HEK293 (cell line): ENCODE measurements at regions not wholly inside any gene's neighbourhood (a gene's known extent, or its start where the extent isn't known, plus 50 kb on each side); places are given as distances from the start of the nearest gene placed in this dataset.

ENCODE experiments used
- CTCF ChIA-PET: fragments of 350-600 bp; formaldehyde crosslinking; extraction: SDS; loops from one replicate; lab custom pipeline; 2021; ENCODE audit warnings: antibody characterized with exemption; lab: Yijun Ruan, JAX
- POLR2A ChIA-PET: fragments of 300-600 bp; formaldehyde crosslinking; extraction: SDS; loops from one replicate; lab custom pipeline; 2020; ENCODE audit warnings: antibody characterized with exemption, inconsistent platforms; lab: Yijun Ruan, JAX
- H3K27ac ChIP-seq: fragments of 200-500 bp; sonication (Bioruptor generic); 2 replicates; pipeline ENCODE4 v1.5.1; 2014; ENCODE audit warnings: low read depth, low read length, control low read depth, inconsistent platforms; ENCODE audit errors: extremely low read depth
- H3K36me3 ChIP-seq, 2 experiments: fragments of 200-500 bp in 1 of 2; sonication (Bioruptor generic) in 1 of 2; 1 replicate in 1 of 2; 2 replicates in 1 of 2; pipeline ENCODE4 v1.5.1; 2014 to 2017; ENCODE audit warnings: inconsistent platforms in 2 of 2, low read length in 2 of 2; ENCODE audit not compliant: control insufficient read depth in 2 of 2, insufficient read depth in 1 of 2
- H3K4me1 ChIP-seq: fragments of 200-500 bp; sonication (Bioruptor generic); 2 replicates; pipeline ENCODE4 v1.5.1; 2014; ENCODE audit warnings: mild to moderate bottlenecking, low read length, inconsistent platforms; ENCODE audit not compliant: control insufficient read depth, insufficient read depth
- H3K4me3 ChIP-seq: 2 replicates; pipeline ENCODE4 v1.5.1; 2011; ENCODE audit warnings: low read depth, mild to moderate bottlenecking, control low read depth, low read length, moderate library complexity
- H3K9me3 ChIP-seq: fragments of 200-500 bp; sonication (Bioruptor generic); 2 replicates; pipeline ENCODE4 v1.5.1; 2014; ENCODE audit warnings: low read depth, low read length, inconsistent platforms; ENCODE audit not compliant: control insufficient read depth, insufficient read depth
- EGR2 ChIP-seq: fragments of 450-650 bp; formaldehyde crosslinking; IDR thresholded peaks from 2 replicates; pipeline ENCODE4 v1.5.1; 2016; ENCODE audit warnings: low read depth, missing biosample characterization, missing genetic modification characterization
- RBAK ChIP-seq: fragments of 450-650 bp; formaldehyde crosslinking; IDR thresholded peaks from 2 replicates; pipeline ENCODE4 v1.5.1; 2016; ENCODE audit warnings: missing biosample characterization, missing genetic modification characterization
- SP7 ChIP-seq: fragments of 450-650 bp; formaldehyde crosslinking; IDR thresholded peaks from 2 replicates; pipeline ENCODE4 v1.5.1; 2016; ENCODE audit warnings: missing biosample characterization, missing genetic modification characterization
- TRIM28 ChIP-seq: IDR thresholded peaks from 2 replicates; pipeline ENCODE4 v1.6.1; 2011; ENCODE audit warnings: low read length, control low read depth, borderline replicate concordance
- YY2 ChIP-seq: fragments of 450-650 bp; formaldehyde crosslinking; IDR thresholded peaks from 2 replicates; pipeline ENCODE4 v1.5.1; 2016; ENCODE audit warnings: missing biosample characterization, missing genetic modification characterization
- ZFP3 ChIP-seq: fragments of 450-650 bp; formaldehyde crosslinking; IDR thresholded peaks from 2 replicates; pipeline ENCODE4 v1.5.1; 2016; ENCODE audit warnings: low read depth, missing biosample characterization, missing genetic modification characterization
- ZNF2 ChIP-seq: fragments of 450-650 bp; formaldehyde crosslinking; IDR thresholded peaks from 2 replicates; pipeline ENCODE4 v1.5.1; 2016; ENCODE audit warnings: missing biosample characterization, missing genetic modification characterization
- ZNF23 ChIP-seq: fragments of 450-650 bp; formaldehyde crosslinking; IDR thresholded peaks from 2 replicates; pipeline ENCODE4 v1.5.1; 2016; ENCODE audit warnings: missing biosample characterization, missing genetic modification characterization, borderline replicate concordance
- ZNF239 ChIP-seq: fragments of 450-650 bp; formaldehyde crosslinking; IDR thresholded peaks from 2 replicates; pipeline ENCODE4 v1.5.1; 2016; ENCODE audit warnings: missing biosample characterization, missing genetic modification characterization
- ZNF416 ChIP-seq: fragments of 450-650 bp; formaldehyde crosslinking; IDR thresholded peaks from 2 replicates; pipeline ENCODE4 v1.5.1; 2016; ENCODE audit warnings: missing biosample characterization, missing genetic modification characterization
- ZNF654 ChIP-seq: fragments of 450-650 bp; formaldehyde crosslinking; IDR thresholded peaks from 2 replicates; pipeline ENCODE4 v1.5.1; 2016; ENCODE audit warnings: low read depth, missing biosample characterization, missing genetic modification characterization
- ZNF830 ChIP-seq: fragments of 450-650 bp; IDR thresholded peaks from 2 replicates; pipeline ENCODE4 v1.5.0; 2018; ENCODE audit warnings: missing biosample characterization, missing genetic modification characterization, low read depth, mild to moderate bottlenecking, moderate library complexity
- TF ChIP-seq, protein P1 (sequence below): fragments of 450-650 bp; formaldehyde crosslinking; IDR thresholded peaks from 2 replicates; pipeline ENCODE4 v1.5.1; 2016; ENCODE audit warnings: missing biosample characterization, missing genetic modification characterization
- TF ChIP-seq, protein P2 (sequence below): IDR thresholded peaks from 2 replicates; pipeline ENCODE4 v1.6.1; 2011; ENCODE audit warnings: mild to moderate bottlenecking, low read depth, low read length, borderline replicate concordance
- TF ChIP-seq, protein P3 (sequence below): fragments of 450-650 bp; formaldehyde crosslinking; IDR thresholded peaks from 2 replicates; pipeline ENCODE4 v1.5.1; 2017; ENCODE audit warnings: missing biosample characterization, missing genetic modification characterization
- TF ChIP-seq, protein P4 (sequence below): fragments of 450-650 bp; formaldehyde crosslinking; IDR thresholded peaks from 2 replicates; pipeline ENCODE4 v1.5.1; 2016; ENCODE audit warnings: missing biosample characterization, missing genetic modification characterization, borderline replicate concordance

DNA sequence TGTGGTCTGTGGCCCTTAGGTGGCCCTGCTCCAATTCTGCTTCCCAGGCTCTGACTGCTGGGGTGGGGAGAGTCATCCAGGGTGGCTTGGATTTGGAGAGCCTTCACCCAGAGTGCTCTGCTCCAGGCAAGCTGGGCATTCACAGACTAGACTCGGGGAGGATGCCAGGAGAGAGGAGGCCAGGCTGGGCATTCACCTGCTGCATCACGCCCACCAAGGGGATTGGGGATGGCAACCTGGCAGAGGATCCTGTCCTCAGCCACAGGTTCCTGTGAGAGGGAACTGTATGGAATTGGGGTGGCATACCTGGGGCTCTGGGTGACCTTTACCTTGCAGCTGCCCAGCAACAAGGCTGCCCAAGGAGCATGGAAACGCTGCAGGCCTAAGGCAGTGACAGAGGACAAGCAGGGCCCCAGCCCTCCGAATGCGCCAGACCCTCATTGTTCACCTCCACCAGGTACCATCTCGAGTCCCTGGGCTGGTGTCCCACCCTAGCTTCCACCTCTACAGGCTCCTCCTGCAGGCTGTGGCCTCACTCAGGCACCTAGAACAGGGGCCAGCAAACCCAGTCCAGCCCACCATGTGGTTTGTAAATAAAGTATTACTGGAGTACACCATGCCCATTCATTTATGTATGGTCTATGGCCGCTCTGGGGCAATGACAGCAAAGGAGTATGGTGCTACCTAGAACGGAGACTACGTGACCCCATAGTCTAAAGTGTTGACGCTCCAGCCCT lies 255.3 kb upstream of the RAB6C start (continued):
- TF ChIP-seq ZFP3 (tag by site-specific recombination) (no peak), ZNF830 (tag by site-specific recombination) (no peak), ZNF654 (tag by site-specific recombination) (no peak), SP7 (tag by site-specific recombination) (no peak)
- TF ChIP-seq, protein P1, sequence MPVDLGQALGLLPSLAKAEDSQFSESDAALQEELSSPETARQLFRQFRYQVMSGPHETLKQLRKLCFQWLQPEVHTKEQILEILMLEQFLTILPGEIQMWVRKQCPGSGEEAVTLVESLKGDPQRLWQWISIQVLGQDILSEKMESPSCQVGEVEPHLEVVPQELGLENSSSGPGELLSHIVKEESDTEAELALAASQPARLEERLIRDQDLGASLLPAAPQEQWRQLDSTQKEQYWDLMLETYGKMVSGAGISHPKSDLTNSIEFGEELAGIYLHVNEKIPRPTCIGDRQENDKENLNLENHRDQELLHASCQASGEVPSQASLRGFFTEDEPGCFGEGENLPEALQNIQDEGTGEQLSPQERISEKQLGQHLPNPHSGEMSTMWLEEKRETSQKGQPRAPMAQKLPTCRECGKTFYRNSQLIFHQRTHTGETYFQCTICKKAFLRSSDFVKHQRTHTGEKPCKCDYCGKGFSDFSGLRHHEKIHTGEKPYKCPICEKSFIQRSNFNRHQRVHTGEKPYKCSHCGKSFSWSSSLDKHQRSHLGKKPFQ (tag by site-specific recombination), result no peak
- TF ChIP-seq, protein P2, sequence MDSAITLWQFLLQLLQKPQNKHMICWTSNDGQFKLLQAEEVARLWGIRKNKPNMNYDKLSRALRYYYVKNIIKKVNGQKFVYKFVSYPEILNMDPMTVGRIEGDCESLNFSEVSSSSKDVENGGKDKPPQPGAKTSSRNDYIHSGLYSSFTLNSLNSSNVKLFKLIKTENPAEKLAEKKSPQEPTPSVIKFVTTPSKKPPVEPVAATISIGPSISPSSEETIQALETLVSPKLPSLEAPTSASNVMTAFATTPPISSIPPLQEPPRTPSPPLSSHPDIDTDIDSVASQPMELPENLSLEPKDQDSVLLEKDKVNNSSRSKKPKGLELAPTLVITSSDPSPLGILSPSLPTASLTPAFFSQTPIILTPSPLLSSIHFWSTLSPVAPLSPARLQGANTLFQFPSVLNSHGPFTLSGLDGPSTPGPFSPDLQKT, result no peak

DNA sequence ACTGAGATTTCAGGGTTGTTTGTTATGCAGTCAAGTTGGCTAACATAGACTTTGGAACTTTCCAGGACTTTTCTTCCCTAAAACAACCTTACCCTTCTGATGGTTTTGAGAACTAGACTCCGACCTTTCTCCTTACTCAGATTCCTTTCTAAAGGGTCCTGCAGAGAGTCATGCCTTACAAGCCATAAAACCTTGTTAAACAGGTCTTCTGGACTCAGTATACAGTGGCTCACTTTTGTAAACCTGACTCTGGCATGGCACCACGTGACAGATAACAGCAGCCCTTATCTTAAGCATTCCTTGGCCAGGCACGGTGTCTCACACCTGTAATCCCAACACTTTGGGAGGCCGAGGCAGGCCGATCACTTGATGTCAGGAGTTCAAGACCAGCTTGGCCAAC lies 253.2 kb upstream of the RAB6C start:
- Histone ChIP-seq H3K4me3 (no peak overlapping the region), H3K36me3 (no peaks in the 10 kb centered on the region), H3K9me3 (no peaks in the 10 kb centered on the region), H3K27ac (no peak overlapping the region), H3K4me1 (no peaks in the 10 kb centered on the region)
- TF ChIP-seq ZNF239, result no peak
- no peak for TF ChIP-seq ZNF2
- no peak for TF ChIP-seq RBAK (tag by site-specific recombination)
- no peak for TF ChIP-seq ZNF416 (tag by site-specific recombination)
- TF ChIP-seq, protein P3, sequence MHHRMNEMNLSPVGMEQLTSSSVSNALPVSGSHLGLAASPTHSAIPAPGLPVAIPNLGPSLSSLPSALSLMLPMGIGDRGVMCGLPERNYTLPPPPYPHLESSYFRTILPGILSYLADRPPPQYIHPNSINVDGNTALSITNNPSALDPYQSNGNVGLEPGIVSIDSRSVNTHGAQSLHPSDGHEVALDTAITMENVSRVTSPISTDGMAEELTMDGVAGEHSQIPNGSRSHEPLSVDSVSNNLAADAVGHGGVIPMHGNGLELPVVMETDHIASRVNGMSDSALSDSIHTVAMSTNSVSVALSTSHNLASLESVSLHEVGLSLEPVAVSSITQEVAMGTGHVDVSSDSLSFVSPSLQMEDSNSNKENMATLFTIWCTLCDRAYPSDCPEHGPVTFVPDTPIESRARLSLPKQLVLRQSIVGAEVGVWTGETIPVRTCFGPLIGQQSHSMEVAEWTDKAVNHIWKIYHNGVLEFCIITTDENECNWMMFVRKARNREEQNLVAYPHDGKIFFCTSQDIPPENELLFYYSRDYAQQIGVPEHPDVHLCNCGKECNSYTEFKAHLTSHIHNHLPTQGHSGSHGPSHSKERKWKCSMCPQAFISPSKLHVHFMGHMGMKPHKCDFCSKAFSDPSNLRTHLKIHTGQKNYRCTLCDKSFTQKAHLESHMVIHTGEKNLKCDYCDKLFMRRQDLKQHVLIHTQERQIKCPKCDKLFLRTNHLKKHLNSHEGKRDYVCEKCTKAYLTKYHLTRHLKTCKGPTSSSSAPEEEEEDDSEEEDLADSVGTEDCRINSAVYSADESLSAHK (tag by site-specific recombination), result no peak
- no peak for TF ChIP-seq EGR2 (tag by site-specific recombination)
- TF ChIP-seq TRIM28, result no peak
- no peak for TF ChIP-seq YY2 (tag by site-specific recombination)
- no peak for TF ChIP-seq ZNF830 (tag by site-specific recombination)
- TF ChIP-seq, protein P4, sequence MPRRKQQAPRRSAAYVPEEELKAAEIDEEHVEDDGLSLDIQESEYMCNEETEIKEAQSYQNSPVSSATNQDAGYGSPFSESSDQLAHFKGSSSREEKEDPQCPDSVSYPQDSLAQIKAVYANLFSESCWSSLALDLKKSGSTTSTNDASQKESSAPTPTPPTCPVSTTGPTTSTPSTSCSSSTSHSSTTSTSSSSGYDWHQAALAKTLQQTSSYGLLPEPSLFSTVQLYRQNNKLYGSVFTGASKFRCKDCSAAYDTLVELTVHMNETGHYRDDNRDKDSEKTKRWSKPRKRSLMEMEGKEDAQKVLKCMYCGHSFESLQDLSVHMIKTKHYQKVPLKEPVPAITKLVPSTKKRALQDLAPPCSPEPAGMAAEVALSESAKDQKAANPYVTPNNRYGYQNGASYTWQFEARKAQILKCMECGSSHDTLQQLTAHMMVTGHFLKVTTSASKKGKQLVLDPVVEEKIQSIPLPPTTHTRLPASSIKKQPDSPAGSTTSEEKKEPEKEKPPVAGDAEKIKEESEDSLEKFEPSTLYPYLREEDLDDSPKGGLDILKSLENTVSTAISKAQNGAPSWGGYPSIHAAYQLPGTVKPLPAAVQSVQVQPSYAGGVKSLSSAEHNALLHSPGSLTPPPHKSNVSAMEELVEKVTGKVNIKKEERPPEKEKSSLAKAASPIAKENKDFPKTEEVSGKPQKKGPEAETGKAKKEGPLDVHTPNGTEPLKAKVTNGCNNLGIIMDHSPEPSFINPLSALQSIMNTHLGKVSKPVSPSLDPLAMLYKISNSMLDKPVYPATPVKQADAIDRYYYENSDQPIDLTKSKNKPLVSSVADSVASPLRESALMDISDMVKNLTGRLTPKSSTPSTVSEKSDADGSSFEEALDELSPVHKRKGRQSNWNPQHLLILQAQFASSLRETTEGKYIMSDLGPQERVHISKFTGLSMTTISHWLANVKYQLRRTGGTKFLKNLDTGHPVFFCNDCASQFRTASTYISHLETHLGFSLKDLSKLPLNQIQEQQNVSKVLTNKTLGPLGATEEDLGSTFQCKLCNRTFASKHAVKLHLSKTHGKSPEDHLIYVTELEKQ (tag by site-specific recombination), result no peak
- no peak for TF ChIP-seq ZNF23 (tag by site-specific recombination)
- ChIA-PET POLR2A (no interaction called here), CTCF (no interaction called here)
